ENCODE measurements at regions not wholly inside any gene's neighbourhood (a gene's known extent, or its start where the extent isn't known, plus 50 kb on each side); places are given as distances from the start of the nearest gene placed in this dataset.

DNA sequence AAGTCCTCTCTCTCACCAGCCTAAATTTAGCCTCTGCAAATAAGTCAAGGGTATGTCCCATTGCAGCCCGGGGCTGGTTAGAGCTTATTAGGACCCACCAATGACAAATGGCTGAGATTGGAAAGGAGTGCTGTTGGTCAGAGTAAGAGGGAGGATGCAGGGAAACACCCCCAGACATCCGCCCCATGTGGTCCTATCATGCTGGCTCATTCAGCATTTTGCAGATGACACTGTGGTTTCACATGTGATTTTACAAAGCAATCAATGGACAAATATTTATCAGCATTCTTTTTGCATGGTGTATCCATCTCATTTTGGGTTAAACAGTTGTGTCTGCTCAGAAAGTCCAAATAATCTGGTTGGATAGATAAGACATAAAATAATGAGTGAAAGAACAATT is 152.2 kb upstream of the EXOC2 start:
- Histone ChIP-seq H3K27me3 (ENCODE audit: control insufficient read depth in 2 of 2, insufficient read depth in 2 of 2, low read length in 2 of 2) (no peaks in the 10 kb centered on the region), H3K36me3 (replicated peaks in 1 of 2; ENCODE audit: control insufficient read depth in 1 of 2, insufficient read depth in 2 of 2, low read length in 2 of 2) (no peaks in the 10 kb centered on the region), H3K4me1 (ENCODE audit: control insufficient read depth in 1 of 2, insufficient read depth in 2 of 2, low read length in 2 of 2) (no peaks in the 10 kb centered on the region), H3K4me3 (replicated peaks in 1 of 3; ENCODE audit: low read depth in 2 of 3, low read length in 3 of 3) (no peak overlapping the region), H3K27ac (ENCODE audit: low read depth in 1 of 2, low read length in 2 of 2) (no peak overlapping the region), H2AFZ (ENCODE audit: insufficient read depth, low read depth, low read length, poor library complexity, severe bottlenecking) (no peak overlapping the region), H3K9ac (ENCODE audit: insufficient read depth, low read length, poor library complexity, severe bottlenecking) (no peak overlapping the region), H3K4me2 (replicated peaks; ENCODE audit: extremely low read depth, low read length, poor library complexity, severe bottlenecking) (no peak overlapping the region), H3K79me2 (ENCODE audit: insufficient read depth, low read length) (no peaks in the 10 kb centered on the region), H4K20me1 (ENCODE audit: insufficient read depth, low read length) (no peaks in the 10 kb centered on the region), H3K9me3 (replicated peaks in 1 of 2; ENCODE audit: control insufficient read depth in 1 of 2, insufficient read depth in 1 of 2, low read length in 2 of 2) (peaks cover 0 to 5% of the 10 kb centered on the region in 2 donors)
- intact Hi-C loops (cut with micrococcal nuclease), result no loop called here
- no peaks in the 10 kb centered on the region for H3K4me1 Mint-ChIP-seq
- no peak overlapping the region for H3K4me3 Mint-ChIP-seq
- no peak overlapping the region for H3K27ac Mint-ChIP-seq
- H3K9me3 Mint-ChIP-seq, result peaks cover 2 to 14% (median 7%) of the 10 kb centered on the region in 7 donors
- no peaks in the 10 kb centered on the region for H3K36me3 Mint-ChIP-seq
- H3K27me3 Mint-ChIP-seq (ENCODE audit: low read depth in 3 of 3), result peaks cover 0 to 8% (median 1%) of the 10 kb centered on the region in 3 donors
- TF ChIP-seq, protein P1, sequence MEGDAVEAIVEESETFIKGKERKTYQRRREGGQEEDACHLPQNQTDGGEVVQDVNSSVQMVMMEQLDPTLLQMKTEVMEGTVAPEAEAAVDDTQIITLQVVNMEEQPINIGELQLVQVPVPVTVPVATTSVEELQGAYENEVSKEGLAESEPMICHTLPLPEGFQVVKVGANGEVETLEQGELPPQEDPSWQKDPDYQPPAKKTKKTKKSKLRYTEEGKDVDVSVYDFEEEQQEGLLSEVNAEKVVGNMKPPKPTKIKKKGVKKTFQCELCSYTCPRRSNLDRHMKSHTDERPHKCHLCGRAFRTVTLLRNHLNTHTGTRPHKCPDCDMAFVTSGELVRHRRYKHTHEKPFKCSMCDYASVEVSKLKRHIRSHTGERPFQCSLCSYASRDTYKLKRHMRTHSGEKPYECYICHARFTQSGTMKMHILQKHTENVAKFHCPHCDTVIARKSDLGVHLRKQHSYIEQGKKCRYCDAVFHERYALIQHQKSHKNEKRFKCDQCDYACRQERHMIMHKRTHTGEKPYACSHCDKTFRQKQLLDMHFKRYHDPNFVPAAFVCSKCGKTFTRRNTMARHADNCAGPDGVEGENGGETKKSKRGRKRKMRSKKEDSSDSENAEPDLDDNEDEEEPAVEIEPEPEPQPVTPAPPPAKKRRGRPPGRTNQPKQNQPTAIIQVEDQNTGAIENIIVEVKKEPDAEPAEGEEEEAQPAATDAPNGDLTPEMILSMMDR (IDR thresholded peaks at IDR 0.05), result no peak
- DNase-seq, result no peak
- WGBS (ENCODE audit: insufficient coverage), result 100% methylated on average over 1 of the region's 2 CpGs

DNA sequence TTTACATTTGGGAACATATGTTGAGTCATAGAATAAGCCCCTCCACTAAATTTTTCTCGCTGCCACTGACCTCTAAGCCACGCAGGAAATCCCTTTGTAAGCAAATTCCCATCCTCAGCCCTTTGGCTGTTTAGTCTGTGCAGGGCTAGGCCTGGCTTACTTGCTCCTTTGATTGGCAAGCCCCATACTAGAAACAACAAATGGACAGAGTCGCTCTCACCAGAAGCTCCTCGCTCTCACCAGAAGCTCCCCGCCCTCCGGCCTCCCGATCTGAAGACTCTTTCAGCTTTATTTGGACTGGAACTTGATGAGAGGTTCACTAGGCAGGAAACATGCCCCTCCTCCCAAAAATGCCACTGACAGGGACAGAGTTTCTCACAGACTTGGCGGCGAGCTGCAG is 149.2 kb upstream of the EXOC2 start:
- no peak overlapping the region for H3K27ac ChIP-seq (ENCODE audit: low read depth in 1 of 2, low read length in 2 of 2)
- no peaks in the 10 kb centered on the region for H3K36me3 ChIP-seq (replicated peaks in 1 of 2; ENCODE audit: control insufficient read depth in 1 of 2, insufficient read depth in 2 of 2, low read length in 2 of 2)
- Mint-ChIP-seq H3K36me3 (no peaks in the 10 kb centered on the region), H3K4me1 (no peaks in the 10 kb centered on the region), H3K27ac (no peak overlapping the region), H3K27me3 (ENCODE audit: low read depth in 3 of 3) (peaks cover 2 to 4% (median 4%) of the 10 kb centered on the region in 3 donors), H3K9me3 (peaks cover 0 to 13% (median 8%) of the 10 kb centered on the region in 7 donors), H3K4me3 (no peak overlapping the region)
- no peaks in the 10 kb centered on the region for H3K79me2 ChIP-seq (ENCODE audit: insufficient read depth, low read length)
- no peaks in the 10 kb centered on the region for H3K27me3 ChIP-seq (ENCODE audit: control insufficient read depth in 2 of 2, insufficient read depth in 2 of 2, low read length in 2 of 2)
- TF ChIP-seq, protein P1 (IDR thresholded peaks at IDR 0.05), result no peak
- DNase-seq, result no peak
- no peak overlapping the region for H2AFZ ChIP-seq (ENCODE audit: insufficient read depth, low read depth, low read length, poor library complexity, severe bottlenecking)
- no peak overlapping the region for H3K9ac ChIP-seq (ENCODE audit: insufficient read depth, low read length, poor library complexity, severe bottlenecking)
- no CpG with 5 or more reads among the region's 9 CpGs for WGBS (ENCODE audit: insufficient coverage)
- intact Hi-C loops (cut with micrococcal nuclease), result no loop called here
- H3K9me3 ChIP-seq (replicated peaks in 1 of 2; ENCODE audit: control insufficient read depth in 1 of 2, insufficient read depth in 1 of 2, low read length in 2 of 2), result peaks cover 0 to 5% of the 10 kb centered on the region in 2 donors
- H3K4me1 ChIP-seq (ENCODE audit: control insufficient read depth in 1 of 2, insufficient read depth in 2 of 2, low read length in 2 of 2), result no peaks in the 10 kb centered on the region
- H3K4me3 ChIP-seq (replicated peaks in 1 of 3; ENCODE audit: low read depth in 2 of 3, low read length in 3 of 3), result no peak overlapping the region
- H3K4me2 ChIP-seq (replicated peaks; ENCODE audit: extremely low read depth, low read length, poor library complexity, severe bottlenecking), result no peak overlapping the region
- no peaks in the 10 kb centered on the region for H4K20me1 ChIP-seq (ENCODE audit: insufficient read depth, low read length)
